ENCODE measurements at regions not wholly inside any gene's neighbourhood (a gene's known extent, or its start where the extent isn't known, plus 50 kb on each side); places are given as distances from the start of the nearest gene placed in this dataset.

GRCh38 chr4:110860901-110861300, 238.0 kb upstream of the PITX2 start:
- Histone ChIP-seq H3K27ac (ENCODE audit: low read depth, low read length) (no peak overlapping the region), H2AFZ (ENCODE audit: low read length) (no peak overlapping the region), H3K9me3 (ENCODE audit: low read depth, low read length) (no peaks in the 10 kb centered on the region), H3K36me3 (ENCODE audit: insufficient read depth, low read length) (no peaks in the 10 kb centered on the region), H3K4me2 (ENCODE audit: insufficient read depth, low read length) (no peak overlapping the region), H3K79me2 (ENCODE audit: insufficient read depth, low read length) (no peaks in the 10 kb centered on the region), H3K4me1 (ENCODE audit: insufficient read depth, low read length) (peaks cover 6% of the 10 kb centered on the region), H3K27me3 (ENCODE audit: insufficient read depth, low read length) (peaks cover 15% of the 10 kb centered on the region), H3K4me3 (ENCODE audit: insufficient read depth, low read length) (no peak overlapping the region), H4K20me1 (ENCODE audit: insufficient read depth, low read length) (no peaks in the 10 kb centered on the region)
- DNase-seq (ENCODE audit: insufficient read length, low spot score, missing footprints): no peak
- no peak for TF ChIP-seq CTCF (IDR thresholded peaks at IDR 0.05; ENCODE audit: extremely low read depth, low read depth, low read length)

DNA sequence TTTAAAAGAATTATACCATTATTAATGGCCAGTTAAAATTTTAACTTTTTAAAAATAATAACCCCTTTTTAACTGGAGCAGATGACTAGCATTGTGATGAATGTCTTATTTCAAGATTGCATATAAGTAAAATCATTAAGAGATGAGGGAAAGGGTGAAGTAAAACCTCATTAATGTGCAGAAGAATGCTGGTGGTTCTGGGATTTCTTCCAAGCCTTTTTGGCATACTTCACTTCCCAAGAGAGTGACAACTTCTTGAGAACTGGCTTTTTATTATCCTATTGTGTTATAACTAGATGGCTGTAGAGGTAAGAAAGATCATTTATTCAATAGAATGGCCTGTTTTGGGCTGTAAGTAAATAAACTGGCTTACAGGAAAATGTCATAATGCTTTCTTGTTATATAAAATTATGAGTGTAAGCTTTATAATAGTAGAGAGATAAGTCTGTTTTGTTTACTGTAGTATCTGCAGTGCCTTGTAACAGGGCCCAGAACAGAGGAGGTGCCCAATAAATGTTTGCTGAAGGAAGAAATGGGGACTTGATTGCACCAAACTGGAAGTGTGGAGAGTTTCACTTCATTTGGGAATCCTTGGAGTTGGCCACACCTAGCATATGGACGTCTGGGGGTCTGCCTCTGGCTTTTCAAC, 242.9 kb upstream of the PITX2 start:
- H3K79me2 ChIP-seq (ENCODE audit: insufficient read depth, low read length): no peaks in the 10 kb centered on the region
- no peaks in the 10 kb centered on the region for H3K9me3 ChIP-seq (ENCODE audit: low read depth, low read length)
- no peak overlapping the region for H3K4me3 ChIP-seq (ENCODE audit: insufficient read depth, low read length)
- no peak overlapping the region for H3K27ac ChIP-seq (ENCODE audit: low read depth, low read length)
- H2AFZ ChIP-seq (ENCODE audit: low read length): no peak overlapping the region
- H3K36me3 ChIP-seq (ENCODE audit: insufficient read depth, low read length): no peaks in the 10 kb centered on the region
- no peak for DNase-seq (ENCODE audit: insufficient read length, low spot score, missing footprints)
- peaks cover 44% of the 10 kb centered on the region for H3K4me1 ChIP-seq (ENCODE audit: insufficient read depth, low read length)
- no peaks in the 10 kb centered on the region for H3K27me3 ChIP-seq (ENCODE audit: insufficient read depth, low read length)
- H4K20me1 ChIP-seq (ENCODE audit: insufficient read depth, low read length): no peaks in the 10 kb centered on the region
- no peak for TF ChIP-seq CTCF (IDR thresholded peaks at IDR 0.05; ENCODE audit: extremely low read depth, low read depth, low read length)
- H3K4me2 ChIP-seq (ENCODE audit: insufficient read depth, low read length): peak overlapping the region; percentile 27

- TF ChIP-seq CTCF (IDR thresholded peaks at IDR 0.05; ENCODE audit: extremely low read depth, low read depth, low read length): no peak
- peak overlapping the region; percentile 19 for H3K4me2 ChIP-seq (ENCODE audit: insufficient read depth, low read length)
- no peak overlapping the region for H3K27ac ChIP-seq (ENCODE audit: low read depth, low read length)
- H2AFZ ChIP-seq (ENCODE audit: low read length): no peak overlapping the region
- no peaks in the 10 kb centered on the region for H3K27me3 ChIP-seq (ENCODE audit: insufficient read depth, low read length)
- H3K9me3 ChIP-seq (ENCODE audit: low read depth, low read length): no peaks in the 10 kb centered on the region
- H3K4me3 ChIP-seq (ENCODE audit: insufficient read depth, low read length): no peak overlapping the region
- no peaks in the 10 kb centered on the region for H3K79me2 ChIP-seq (ENCODE audit: insufficient read depth, low read length)
- H3K36me3 ChIP-seq (ENCODE audit: insufficient read depth, low read length): no peaks in the 10 kb centered on the region
- no peak for DNase-seq (ENCODE audit: insufficient read length, low spot score, missing footprints)
- no peaks in the 10 kb centered on the region for H4K20me1 ChIP-seq (ENCODE audit: insufficient read depth, low read length)
- peaks cover 44% of the 10 kb centered on the region for H3K4me1 ChIP-seq (ENCODE audit: insufficient read depth, low read length)
These were observed 244.5 kb upstream of the PITX2 start for GRCh38 chr4:110867251-110867960.

GRCh38 chr4:110867981-110868720, 245.3 kb upstream of the PITX2 start:
- H3K4me2 ChIP-seq (ENCODE audit: insufficient read depth, low read length): peak overlapping the region; percentile 23

More at GRCh38 chr4:110867981-110868720, 245.3 kb upstream of the PITX2 start:
- no peaks in the 10 kb centered on the region for H3K79me2 ChIP-seq (ENCODE audit: insufficient read depth, low read length)
- no peak overlapping the region for H2AFZ ChIP-seq (ENCODE audit: low read length)
- H3K4me1 ChIP-seq (ENCODE audit: insufficient read depth, low read length): peaks cover 44% of the 10 kb centered on the region
- H4K20me1 ChIP-seq (ENCODE audit: insufficient read depth, low read length): no peaks in the 10 kb centered on the region
- no peaks in the 10 kb centered on the region for H3K36me3 ChIP-seq (ENCODE audit: insufficient read depth, low read length)
- TF ChIP-seq CTCF (IDR thresholded peaks at IDR 0.05; ENCODE audit: extremely low read depth, low read depth, low read length): no peak
- no peak overlapping the region for H3K27ac ChIP-seq (ENCODE audit: low read depth, low read length)
- H3K4me3 ChIP-seq (ENCODE audit: insufficient read depth, low read length): no peak overlapping the region
- no peaks in the 10 kb centered on the region for H3K9me3 ChIP-seq (ENCODE audit: low read depth, low read length)
- H3K27me3 ChIP-seq (ENCODE audit: insufficient read depth, low read length): no peaks in the 10 kb centered on the region
- DNase-seq (ENCODE audit: insufficient read length, low spot score, missing footprints): no peak

Data from osteoblast (primary cell).